Thyroid gland (tissue), 4 donors: ENCODE measurements at regions not wholly inside any gene's neighbourhood (a gene's known extent, or its start where the extent isn't known, plus 50 kb on each side); places are given as distances from the start of the nearest gene placed in this dataset.

Source experiments
- DNase-seq, 2 donors: peaks; one replicate each; pipeline ENCODE4 v3.0.0-alpha.2; 2019
- H3K27ac ChIP-seq, 3 donors: fragments of 200-600 bp; sonication (generic); 1 replicate in 2 of 3; 2 replicates in 1 of 3; pipeline ENCODE4 v1.5.1; 2016 to 2019; ENCODE audit warnings: mild to moderate bottlenecking in 1 of 3, moderate library complexity in 1 of 3
- H3K27me3 ChIP-seq: fragments of 200-600 bp; sonication (generic); one replicate; pipeline ENCODE4 v1.5.1; 2019
- H3K36me3 ChIP-seq, 2 donors: fragments of 200-600 bp; sonication (generic); one replicate each; pipeline ENCODE4 v1.5.1; 2016 to 2019
- H3K4me1 ChIP-seq, 2 donors: fragments of 200-600 bp; sonication (generic); one replicate each; pipeline ENCODE4 v1.5.1; 2017 to 2019
- H3K4me3 ChIP-seq, 3 donors: fragments of 200-600 bp; sonication (generic); replicated peaks in 1 of 3; 1 replicate in 2 of 3; 2 replicates in 1 of 3; pipeline ENCODE4 v1.5.1; 2016; ENCODE audit warnings: mild to moderate bottlenecking in 1 of 3
- H3K9me3 ChIP-seq: fragments of 200-600 bp; sonication (generic); one replicate; pipeline ENCODE4 v1.5.1; 2017
- POLR2A ChIP-seq, 2 donors: fragments of 450-650 bp; IDR thresholded peaks; one replicate each; pipeline ENCODE4 v1.6.1; 2017; ENCODE audit warnings: antibody characterized with exemption in 2 of 2, mild to moderate bottlenecking in 2 of 2, moderate library complexity in 1 of 2
- WGBS, 2 donors: methylation state at CpG; one replicate each; pipeline ENCODE4 v1.1.5; 2017; 5-methylcytosine and 5-hydroxymethylcytosine counted together
- intact Hi-C: fragments of 100-400 bp; cut with DNase I; formaldehyde crosslinking; loops from one replicate; pipeline ENCODE4 v1.15.1; 2023
- TF ChIP-seq, protein P1 (sequence below), 6 experiments: fragments of 200-600 bp in 3 of 6; fragments of 450-650 bp in 3 of 6; sonication (generic) in 3 of 6; IDR thresholded peaks; one replicate each; pipeline ENCODE4 v1.5.1; 2016 to 2019; ENCODE audit warnings: antibody characterized with exemption in 6 of 6, mild to moderate bottlenecking in 2 of 6, inconsistent platforms in 1 of 6, moderate library complexity in 1 of 6

DNA sequence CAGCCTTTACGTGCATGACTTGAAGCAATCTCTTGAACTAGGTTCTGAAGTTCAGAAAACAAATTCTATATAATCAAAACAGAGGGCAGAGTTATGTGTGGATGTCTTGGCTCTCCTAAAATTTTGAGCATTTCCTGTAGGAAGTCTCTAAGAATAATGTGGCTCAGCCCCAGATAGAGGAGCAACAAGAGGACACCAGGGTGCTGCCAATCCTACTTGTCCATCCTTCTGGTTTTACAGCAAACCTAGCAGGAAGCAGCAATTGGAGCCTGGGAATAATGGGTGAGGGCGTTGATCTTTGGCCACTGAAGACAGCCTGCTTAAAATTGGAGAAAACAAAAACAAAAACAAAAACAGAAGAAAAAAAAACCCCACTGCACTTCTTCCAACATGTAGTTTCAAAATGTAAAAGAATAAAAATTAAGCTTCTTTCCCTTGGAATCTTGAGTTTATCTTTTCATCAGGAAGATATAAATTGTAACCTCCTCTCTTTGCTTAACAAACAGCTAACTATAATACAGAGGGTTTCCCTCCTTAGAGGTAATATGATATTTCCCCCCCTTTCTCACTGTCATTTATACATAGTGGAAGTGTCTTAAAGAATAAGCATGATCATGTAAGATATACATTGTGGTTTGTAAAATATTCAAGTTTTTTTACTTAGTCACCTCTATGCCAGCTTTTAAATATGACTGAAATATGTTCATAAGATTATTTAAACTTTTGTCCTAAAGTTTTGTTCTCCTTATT, 130.6 kb downstream of the FBXO8 start:
- no peak for TF ChIP-seq POLR2A (IDR thresholded peaks at IDR 0.05)
- TF ChIP-seq, protein P1, sequence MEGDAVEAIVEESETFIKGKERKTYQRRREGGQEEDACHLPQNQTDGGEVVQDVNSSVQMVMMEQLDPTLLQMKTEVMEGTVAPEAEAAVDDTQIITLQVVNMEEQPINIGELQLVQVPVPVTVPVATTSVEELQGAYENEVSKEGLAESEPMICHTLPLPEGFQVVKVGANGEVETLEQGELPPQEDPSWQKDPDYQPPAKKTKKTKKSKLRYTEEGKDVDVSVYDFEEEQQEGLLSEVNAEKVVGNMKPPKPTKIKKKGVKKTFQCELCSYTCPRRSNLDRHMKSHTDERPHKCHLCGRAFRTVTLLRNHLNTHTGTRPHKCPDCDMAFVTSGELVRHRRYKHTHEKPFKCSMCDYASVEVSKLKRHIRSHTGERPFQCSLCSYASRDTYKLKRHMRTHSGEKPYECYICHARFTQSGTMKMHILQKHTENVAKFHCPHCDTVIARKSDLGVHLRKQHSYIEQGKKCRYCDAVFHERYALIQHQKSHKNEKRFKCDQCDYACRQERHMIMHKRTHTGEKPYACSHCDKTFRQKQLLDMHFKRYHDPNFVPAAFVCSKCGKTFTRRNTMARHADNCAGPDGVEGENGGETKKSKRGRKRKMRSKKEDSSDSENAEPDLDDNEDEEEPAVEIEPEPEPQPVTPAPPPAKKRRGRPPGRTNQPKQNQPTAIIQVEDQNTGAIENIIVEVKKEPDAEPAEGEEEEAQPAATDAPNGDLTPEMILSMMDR (IDR thresholded peaks at IDR 0.05): no peak

DNA sequence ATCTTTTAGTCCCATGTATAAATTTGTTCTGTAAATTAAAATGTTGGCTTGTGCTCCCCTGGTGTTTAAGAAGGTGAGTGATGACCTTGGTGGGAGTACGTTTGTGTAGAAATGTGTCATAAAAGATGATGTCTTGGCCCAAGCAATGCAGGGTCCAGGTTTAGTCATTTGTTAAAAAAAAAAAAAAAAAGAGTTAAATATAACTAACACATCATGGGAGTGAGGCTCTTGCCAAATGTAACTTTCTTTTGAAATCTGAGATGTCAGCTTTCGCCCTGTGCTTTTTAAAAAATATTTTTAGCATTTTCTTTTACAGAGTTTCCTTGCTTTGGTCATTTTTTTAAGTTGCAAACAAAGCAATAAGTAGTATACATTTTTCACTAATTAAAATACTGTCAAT, 135.6 kb downstream of the FBXO8 start:
- 88 to 91% methylated on average over 2 of the region's 2 CpGs for WGBS, 2 donors
- Histone ChIP-seq H3K27me3 (no peaks in the 10 kb centered on the region), H3K27ac (no peak overlapping the region), H3K9me3 (no peaks in the 10 kb centered on the region), H3K4me1 (peaks cover 0 to 6% of the 10 kb centered on the region in 2 donors), H3K36me3 (no peaks in the 10 kb centered on the region), H3K4me3 (no peak overlapping the region)
- DNase-seq: no peak
- intact Hi-C loops: no loop called here
- TF ChIP-seq, protein P1 (IDR thresholded peaks at IDR 0.05): no peak
- TF ChIP-seq POLR2A (IDR thresholded peaks at IDR 0.05): no peak

More for the DNA sequence above, 130.6 kb downstream of the FBXO8 start:
- intact Hi-C loops: no loop called here
- no peak for DNase-seq
- no peak overlapping the region for H3K27ac ChIP-seq
- H3K9me3 ChIP-seq: no peaks in the 10 kb centered on the region
- H3K4me1 ChIP-seq: no peaks in the 10 kb centered on the region
- no peak overlapping the region for H3K4me3 ChIP-seq
- no peaks in the 10 kb centered on the region for H3K36me3 ChIP-seq
- no peaks in the 10 kb centered on the region for H3K27me3 ChIP-seq
- WGBS, 2 donors: 55 to 59% methylated on average over 2 of the region's 2 CpGs

DNA sequence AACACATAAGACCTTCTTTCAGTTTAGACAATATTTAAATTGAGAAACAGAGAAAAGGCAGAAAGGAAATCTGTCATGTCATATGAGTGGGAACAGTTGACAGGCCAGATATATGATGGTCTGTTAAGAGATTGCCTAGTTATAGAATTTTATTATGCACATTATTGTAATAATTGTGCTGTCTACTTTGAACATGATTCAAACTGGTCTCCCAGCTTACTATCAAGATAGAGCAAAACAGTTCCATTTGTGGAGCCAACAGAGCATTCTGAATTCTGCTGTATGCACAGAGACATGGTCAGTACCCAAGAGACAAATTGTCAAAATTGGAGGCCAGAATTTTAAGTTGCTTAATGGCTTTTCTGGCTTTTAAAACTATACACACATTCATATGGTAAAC, 139.4 kb downstream of the FBXO8 start:
- no peak overlapping the region for H3K4me3 ChIP-seq
- H3K9me3 ChIP-seq: no peaks in the 10 kb centered on the region
- H3K4me1 ChIP-seq: peaks cover 0 to 13% of the 10 kb centered on the region in 2 donors
- no peak overlapping the region for H3K27ac ChIP-seq
- TF ChIP-seq, protein P1 (IDR thresholded peaks at IDR 0.05): no peak
- no peak for TF ChIP-seq POLR2A (IDR thresholded peaks at IDR 0.05)
- no peaks in the 10 kb centered on the region for H3K27me3 ChIP-seq
- H3K36me3 ChIP-seq: no peaks in the 10 kb centered on the region
- intact Hi-C loops: no loop called here
- no peak for DNase-seq

DNA sequence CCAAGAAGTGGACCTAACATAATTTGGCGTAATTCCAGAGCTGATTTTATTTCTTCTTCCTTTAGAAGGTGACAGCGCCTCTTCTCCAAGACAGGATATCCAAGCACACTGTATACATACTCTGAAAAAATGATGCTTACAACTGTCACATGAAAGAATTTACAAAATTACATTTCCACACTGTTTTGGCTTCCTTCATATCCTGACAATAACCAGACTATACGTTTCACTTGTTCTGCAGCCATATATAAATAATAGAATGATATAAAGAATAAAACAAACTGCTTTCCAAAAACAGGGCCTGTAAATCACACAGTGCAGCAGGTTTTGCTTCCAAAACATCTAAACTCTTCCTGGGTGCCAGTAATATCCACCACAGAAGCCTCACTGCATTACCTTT, 141.6 kb downstream of the FBXO8 start:
- Histone ChIP-seq H3K4me3 (no peak overlapping the region), H3K36me3 (no peaks in the 10 kb centered on the region), H3K27me3 (no peaks in the 10 kb centered on the region), H3K9me3 (no peaks in the 10 kb centered on the region), H3K27ac (no peak overlapping the region), H3K4me1 (peaks cover 0 to 13% of the 10 kb centered on the region in 2 donors)
- intact Hi-C loops: no loop called here
- TF ChIP-seq, protein P1 (IDR thresholded peaks at IDR 0.05): no peak
- TF ChIP-seq POLR2A (IDR thresholded peaks at IDR 0.05): no peak
- 73 to 80% methylated on average over 3 of the region's 3 CpGs for WGBS, 2 donors
- no peak for DNase-seq

DNA sequence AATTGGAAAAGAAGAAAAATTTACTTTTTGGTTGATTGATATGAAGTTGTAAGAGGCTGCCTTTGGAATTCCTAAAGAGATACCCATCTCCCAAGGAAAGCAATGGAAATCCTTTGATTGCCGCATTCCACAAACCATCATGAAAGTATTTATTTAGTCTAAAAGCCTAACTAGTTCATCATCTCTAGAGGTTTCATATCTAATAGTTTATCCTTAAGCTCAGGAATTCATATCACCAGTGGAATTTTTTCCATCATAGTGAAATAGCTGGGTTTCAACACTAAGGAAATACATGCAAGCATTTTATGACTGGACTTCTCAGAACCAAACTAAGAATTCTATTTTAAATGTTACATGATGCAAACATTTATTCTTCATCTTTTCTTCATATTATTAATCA, 144.9 kb downstream of the FBXO8 start:
- WGBS, 2 donors: 96 to 98% methylated on average over 1 of the region's 1 CpG
- H3K27ac ChIP-seq: no peak overlapping the region
- peaks cover 0 to 7% of the 10 kb centered on the region in 2 donors for H3K4me1 ChIP-seq
- no peaks in the 10 kb centered on the region for H3K36me3 ChIP-seq
- H3K9me3 ChIP-seq: no peaks in the 10 kb centered on the region
- H3K4me3 ChIP-seq: no peak overlapping the region
- intact Hi-C loops: no loop called here
- no peaks in the 10 kb centered on the region for H3K27me3 ChIP-seq
- TF ChIP-seq POLR2A (IDR thresholded peaks at IDR 0.05): no peak
- TF ChIP-seq, protein P1 (IDR thresholded peaks at IDR 0.05): no peak
- DNase-seq: no peak
